HTR-8/SVneo (cell line): ENCODE measurements at regions not wholly inside any gene's neighbourhood (a gene's known extent, or its start where the extent isn't known, plus 50 kb on each side); places are given as distances from the start of the nearest gene placed in this dataset.
"Not testable (repeated sequence)": the region's sequence is repeated elsewhere in the genome, so short reads cannot be mapped to it uniquely, and the experiment has no call there.

Source experiments
- DNase-seq: peaks from one replicate; pipeline ENCODE4 v3.0.0; 2011; ENCODE audit warnings: low spot score, mixed read lengths; ENCODE audit not compliant: insufficient read length
- FAIRE-seq: peaks from 2 replicates; lab custom pipeline; 2011; peaks lifted over from hg19 to GRCh38; lab: Jason Lieb, UNC

DNA sequence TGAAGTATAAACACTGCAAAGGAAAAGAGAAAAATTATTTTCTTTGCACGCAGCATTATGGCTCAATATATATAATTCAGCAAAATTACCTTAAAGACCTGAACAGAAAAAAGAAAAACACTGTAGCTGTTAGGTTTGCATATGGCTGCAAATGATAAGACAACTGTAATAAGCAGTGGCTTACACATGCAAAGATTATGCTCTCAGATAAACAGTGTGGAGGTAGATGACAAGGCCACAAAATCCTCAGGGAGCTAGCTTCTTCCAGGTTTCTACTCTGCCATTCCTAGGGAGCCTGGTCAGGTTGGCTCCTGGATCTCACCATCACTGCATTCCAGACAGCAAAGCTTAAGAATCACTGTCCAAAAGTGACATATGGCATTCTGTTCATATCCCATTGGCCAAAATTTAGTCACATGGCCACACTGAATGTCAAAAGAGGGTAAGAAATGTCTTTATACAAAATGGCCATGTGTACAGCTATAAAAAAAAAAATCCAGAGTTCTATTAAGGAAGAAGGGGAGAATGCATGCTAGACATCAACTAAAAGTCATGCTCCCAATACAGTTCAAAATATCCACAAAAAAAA is 195.2 kb upstream of the SLC7A11 start:
- no peak for FAIRE-seq
- DNase-seq, result no peak

DNA sequence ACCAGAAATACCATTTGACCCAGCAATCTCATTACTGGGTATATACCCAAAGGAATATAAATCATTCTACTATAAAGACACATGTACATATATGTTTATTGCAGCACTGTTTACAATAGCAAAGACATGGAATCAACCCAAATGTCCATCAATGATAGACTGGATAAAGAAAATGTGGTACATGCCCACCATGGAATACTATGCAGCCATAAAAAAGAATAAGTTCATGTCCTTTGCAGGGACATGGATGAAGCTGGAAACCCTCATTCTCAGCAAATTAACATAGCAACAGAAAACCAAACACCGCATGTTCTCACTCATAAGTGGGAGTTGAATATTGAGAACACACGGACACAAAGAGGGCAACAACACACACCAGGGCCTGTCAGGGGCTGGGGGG is 193.6 kb upstream of the SLC7A11 start:
- not testable (repeated sequence) for FAIRE-seq, DNase-seq

DNA sequence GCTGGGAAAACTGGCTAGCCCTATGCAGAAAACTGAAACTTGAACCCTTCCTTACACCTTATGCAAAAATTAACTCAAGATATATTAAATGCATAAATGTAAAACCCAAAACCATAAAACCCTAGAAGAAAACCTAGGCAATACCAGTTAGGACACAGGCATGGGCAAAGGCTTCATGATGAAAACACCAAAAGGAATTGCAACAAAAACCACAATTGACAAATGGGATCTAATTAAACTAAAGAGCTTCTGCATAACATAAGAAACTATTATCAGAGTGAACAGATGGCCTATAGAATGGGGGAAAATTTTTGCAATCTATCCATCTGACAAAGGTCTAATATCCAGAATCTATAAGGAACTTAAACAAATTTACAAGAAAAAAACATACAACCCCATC is 192.9 kb upstream of the SLC7A11 start:
- FAIRE-seq, DNase-seq: not testable (repeated sequence)

DNA sequence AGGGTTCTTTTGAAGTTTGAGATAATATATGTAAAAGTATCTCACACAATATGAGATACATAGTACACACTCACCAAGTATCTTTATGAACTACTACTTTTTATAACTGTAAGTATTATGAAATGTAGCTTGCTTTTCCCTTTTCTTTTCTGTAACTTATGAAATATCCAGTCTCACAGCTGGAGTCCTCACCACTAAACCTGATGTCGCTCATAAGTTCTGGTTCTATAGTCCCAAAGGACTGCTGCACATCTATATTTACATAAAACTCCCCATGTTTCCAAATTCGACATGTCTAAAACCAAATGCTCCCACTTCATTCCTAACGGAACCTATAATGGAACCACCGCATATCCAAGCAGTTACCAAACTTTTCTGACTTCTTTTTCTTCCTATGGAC is 186.5 kb upstream of the SLC7A11 start:
- FAIRE-seq (no peak), DNase-seq (no peak)

DNA sequence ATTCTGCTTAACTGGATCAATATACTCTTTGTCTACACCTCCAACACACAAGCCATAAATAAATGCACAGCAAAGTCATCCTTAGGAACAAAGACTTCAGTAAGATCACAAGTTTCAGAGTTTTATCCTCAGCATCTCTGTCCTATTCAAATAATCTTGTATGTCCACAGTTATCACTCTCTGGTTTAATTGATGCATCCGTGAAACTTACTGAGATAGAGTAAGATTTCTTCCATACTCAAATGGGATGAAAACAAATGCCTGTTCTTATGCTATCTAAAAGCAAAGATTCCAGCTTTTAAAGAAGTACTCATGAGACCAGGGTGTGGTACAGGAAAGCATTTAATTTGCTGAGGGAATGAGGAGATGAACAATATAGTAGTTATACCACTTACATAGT is 184.6 kb upstream of the SLC7A11 start:
- no peak for FAIRE-seq
- DNase-seq, result no peak

DNA sequence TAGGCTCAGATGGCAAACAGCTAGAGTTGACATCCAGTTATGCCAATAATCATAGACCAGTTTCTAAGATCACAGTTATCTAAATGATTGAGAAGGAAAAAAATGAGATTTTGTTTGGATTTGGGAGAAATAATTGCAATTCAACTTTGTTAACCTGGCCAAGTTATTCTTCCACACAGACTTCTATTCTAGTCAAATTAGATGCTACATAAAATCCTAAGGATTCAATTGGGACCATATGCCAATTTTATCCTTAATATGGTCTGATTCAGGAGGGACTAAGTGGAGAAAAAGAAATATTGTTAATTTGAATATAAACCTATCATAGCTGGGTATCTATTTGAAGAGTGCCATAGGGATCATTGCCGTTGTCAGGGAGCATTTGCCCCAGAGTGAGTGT is 178.3 kb upstream of the SLC7A11 start:
- FAIRE-seq (no peak), DNase-seq (no peak)

DNA sequence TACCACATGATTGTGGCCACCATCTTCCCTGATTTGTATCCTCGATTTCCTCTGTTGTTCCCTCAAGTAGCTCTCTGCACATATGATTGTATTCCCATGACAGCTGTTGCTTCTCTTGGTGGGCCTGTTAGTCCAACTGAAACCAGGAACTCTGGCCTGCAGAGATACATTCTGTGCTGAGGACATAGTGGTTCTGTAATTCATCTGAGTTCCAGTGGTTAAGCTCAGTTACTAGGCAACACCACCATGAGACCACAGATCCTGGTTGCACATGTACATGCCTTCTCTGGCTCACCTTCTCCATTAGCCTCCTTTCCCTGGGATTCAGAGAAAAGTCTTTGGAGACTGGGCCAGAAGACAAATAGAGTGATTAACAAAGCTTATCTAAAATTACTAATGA is 172.1 kb upstream of the SLC7A11 start:
- no peak for DNase-seq
- no peak for FAIRE-seq

DNA sequence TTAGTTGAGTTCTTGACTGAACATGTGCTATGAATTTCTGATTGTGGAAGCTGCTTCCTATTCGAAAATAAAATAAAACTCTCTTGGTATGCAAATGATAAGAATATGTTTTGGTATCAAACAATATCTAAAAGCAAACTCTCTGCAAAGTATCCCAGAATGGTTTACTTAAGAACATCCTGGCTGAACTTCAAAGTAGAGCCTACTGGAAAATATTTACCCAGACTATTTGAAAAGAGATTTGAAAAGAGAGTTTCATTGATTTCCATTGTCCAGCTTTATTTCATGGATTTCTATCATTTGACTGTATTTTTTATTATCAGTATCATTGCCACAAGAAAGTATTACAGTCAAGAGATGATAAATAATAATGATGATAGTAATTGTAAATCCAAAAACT is 171.1 kb upstream of the SLC7A11 start:
- FAIRE-seq (no peak), DNase-seq (no peak)

DNA sequence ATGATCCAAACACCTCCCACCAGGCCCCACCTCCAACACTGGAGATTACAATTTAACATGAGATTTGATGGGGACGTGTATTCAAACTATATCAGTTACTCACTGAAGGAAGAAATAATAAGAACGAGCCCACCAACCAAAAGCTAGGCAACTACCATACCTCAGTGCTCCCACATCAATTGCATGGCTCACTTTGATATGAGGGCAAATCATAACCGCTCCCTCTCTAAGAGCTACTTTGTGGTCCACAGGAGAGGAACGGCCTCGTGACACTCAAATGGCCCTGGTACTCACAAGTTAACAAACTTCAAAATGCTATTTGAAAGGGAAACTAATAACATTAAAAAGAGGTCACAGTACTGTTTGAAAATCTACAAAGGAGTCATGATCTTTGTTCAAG is 170.7 kb upstream of the SLC7A11 start:
- no peak for DNase-seq
- FAIRE-seq, result no peak

DNA sequence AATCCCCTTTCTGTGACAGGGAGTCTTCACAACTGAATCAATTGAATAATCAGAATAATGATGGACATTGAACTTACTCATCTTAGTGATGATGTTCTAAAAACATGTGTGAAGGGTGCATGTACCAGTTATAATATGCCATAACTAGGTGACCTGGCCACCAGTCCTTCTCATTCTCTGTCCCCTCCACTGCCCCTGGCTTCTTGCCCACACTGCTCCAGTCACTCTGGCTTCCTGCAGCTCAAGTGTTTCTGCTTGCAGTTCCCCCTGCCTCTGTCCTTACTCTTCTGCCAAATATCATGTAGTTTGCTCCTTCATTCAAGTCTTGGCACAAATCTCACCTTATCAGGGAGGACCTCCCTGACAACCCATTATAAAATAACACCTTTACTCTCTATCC is 168.1 kb upstream of the SLC7A11 start:
- DNase-seq, result no peak
- FAIRE-seq, result no peak

DNA sequence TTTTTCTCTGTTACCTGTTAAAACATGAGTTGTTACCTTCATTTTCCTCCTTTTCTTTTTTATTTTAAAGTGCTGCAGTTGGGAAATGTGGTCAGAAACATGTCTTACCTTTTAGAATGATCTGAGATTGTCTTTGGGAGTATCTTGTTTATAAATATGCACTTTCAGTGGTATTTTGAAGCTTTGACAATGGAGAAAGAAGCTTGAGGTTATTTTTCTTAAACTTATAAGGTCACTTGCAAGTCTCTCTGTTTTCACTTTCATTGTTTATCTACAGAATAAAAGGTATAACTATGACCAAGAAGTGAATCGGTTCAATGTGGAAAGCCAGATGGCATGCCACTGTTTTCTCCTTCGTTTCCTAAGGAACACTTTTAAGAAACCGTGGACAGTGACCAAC is 167.5 kb upstream of the SLC7A11 start:
- DNase-seq, result no peak
- no peak for FAIRE-seq

DNA sequence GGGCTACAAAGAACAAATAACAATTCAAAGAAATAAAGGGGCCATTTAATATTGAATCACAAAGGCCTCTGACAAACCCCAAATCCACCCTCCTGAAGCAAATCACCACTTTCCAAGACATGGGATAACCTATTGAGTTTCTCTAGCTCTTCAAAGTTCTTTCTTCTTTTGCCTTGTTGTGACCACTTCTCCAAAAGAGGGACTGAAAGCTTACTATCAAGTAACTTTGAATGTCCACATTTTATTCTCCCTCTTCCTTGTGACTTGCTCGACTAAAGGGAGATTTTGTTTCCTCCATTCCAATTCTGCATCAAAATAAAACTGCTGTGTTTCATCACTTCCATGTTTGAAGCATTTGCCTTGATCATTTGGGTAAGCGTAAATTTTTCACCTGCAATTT is 166.6 kb upstream of the SLC7A11 start:
- FAIRE-seq (no peak), DNase-seq (no peak)

DNA sequence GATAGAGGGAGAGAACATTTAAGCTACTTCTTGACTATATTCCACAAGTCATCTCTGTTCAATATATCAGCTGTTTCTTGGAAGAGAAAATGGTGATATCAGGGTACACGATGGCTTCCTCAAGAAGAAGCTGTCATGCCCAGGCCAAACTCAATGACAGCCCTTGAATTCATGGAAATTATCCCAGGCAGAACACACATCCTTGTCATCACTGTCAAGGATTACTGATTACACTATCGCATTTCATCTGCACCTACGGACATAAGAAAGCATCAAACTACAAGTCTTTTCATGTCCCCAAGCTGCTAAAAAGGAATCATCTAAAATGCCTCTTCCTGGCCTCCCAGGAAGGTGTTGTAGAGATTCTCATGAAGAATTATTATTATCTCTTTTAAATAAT is 165.2 kb upstream of the SLC7A11 start:
- FAIRE-seq (no peak), DNase-seq (no peak)

DNA sequence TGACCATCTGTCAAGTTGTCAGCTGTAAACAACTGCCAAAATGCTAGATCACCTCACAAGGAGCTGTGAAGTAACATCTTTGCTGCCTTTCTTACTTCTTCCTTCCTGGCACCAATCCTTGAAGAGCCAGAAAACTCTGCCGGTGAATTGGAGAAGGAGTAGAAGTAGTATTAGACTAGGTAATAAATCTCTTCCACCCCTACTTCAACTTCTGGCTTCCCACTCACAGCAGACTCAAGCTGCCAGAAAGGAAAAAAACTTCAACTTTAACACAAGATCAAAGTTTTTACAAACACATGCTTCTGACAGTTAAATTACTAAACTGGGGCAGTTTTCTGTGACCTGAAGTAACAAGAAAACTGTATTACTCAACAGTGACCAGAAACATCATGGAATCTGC is 164.7 kb upstream of the SLC7A11 start:
- FAIRE-seq, result no peak
- DNase-seq, result no peak

DNA sequence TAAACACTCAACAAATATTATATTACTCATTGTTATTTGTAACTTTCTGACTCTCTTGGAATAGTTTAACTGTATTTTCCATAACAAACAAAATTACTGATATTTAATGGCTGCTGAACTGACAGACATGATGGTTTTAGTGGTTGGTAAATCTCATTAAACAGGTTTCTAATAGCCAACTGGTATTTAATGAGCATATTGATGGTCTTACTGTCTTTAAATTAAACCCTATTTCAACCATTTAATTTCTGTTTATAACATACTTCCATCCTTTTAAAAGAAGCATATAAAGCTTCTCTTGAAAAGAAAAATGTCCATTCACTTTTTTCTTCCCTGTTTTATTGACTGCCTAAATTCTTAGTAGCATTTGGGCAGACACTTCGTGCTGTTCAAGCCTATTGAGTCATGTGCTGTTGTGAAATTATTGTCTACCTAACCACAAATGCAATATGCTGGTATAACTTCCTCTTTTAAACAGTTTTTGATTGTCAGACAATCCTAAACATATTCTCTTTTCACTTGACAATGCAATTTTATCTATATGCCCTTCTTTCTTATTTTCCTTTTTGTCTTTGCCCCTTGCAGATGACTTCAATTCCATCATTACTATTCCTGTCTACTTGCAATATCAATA is 163.9 kb upstream of the SLC7A11 start:
- FAIRE-seq (no peak), DNase-seq (no peak)

DNA sequence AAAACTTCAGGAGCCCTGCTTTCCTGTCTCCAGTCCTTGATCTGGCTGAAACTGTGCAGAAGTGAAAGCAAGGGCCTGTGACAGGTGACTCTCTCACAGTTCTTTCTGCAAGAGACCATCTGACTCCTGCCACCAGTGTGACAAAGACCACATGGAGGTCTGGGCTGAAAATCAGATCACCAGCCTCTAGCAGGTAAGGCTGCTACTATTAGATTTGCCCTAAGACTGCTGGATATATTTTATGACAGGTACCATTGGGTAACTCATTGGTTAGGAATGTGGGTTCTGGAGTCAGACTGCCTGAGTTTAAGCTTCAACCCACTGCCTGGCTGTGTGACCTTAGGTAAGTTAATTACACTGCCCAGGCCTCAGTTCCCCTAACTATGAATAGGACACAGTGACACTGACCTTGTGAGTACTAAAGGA is 163.3 kb upstream of the SLC7A11 start:
- no peak for FAIRE-seq
- DNase-seq, result no peak

DNA sequence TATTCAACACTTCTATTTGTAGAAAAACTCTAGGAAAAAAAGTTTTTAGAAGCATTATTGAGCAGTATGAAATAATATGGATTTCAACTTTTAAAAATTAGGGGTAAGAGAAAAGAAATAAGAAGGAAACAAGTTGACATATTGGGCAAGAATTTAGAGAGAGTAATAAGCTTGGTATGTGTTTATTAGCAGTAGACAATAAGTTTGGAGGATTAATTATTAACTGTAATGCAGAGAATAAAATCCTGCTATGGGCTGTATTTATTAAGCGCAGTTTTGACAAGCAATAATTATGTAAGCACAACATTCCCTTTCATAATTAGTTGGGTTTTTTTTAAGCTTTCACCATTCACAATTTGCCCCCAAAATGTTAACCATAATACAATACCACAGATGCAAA is 162.7 kb upstream of the SLC7A11 start:
- DNase-seq (no peak), FAIRE-seq (no peak)

DNA sequence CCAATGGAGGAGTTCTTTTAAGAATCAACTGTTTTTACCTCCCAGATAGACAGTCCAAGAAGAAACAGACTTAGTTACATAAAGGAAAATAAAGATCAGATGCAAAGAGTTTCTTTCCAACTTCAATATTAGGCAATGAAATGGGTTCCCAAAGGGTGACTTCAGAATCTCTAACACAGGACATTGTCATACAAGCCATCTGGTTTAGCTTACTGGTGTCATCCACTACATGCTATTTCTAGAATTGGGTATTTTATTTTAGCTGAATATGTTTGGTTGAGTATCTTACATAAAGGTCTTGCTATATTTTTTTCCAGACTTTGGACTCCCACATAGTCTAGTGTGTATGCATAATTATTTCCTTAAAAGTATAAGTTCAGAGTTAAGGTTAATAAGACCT is 162.1 kb upstream of the SLC7A11 start:
- no peak for FAIRE-seq

DNA sequence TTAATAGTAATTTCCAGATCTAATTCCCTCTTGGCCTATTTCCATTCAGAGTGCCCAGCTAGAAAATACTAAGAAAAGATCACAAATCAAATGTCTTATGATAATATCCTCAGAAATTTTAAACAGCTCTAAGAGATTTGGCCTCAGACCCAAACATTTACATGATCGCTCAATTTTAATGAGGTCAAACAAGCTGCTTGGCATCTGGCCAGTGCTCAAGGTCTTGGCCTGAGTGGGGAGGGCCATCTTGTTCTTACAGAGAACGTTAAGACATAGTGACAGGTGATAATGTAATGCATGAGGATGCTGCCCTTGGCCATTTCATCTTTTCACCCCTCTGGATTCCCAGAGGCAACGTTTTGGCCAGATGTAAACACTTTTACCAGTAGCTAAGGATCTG is 159.2 kb upstream of the SLC7A11 start:
- FAIRE-seq, result no peak

More for the DNA sequence above, 162.1 kb upstream of the SLC7A11 start:
- no peak for DNase-seq

DNA sequence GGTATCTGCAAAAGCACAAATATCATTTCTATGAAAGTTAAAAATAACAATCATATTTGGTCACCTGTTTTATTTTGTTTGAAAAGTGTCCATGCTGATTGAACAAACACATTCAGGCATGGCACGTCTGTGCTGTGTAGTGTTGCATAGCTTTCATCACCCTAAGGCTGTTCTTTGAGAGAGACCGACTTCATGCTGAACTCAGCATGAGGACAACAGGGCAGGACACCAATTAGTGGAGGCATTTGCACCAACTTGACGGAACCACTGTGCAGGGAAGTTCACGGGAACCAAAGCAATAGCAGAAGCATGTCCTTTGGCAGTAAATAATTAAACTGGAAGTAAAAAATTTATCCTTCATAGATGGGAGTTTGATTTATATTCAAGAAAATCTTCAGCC is 158.4 kb upstream of the SLC7A11 start:
- FAIRE-seq (no peak), DNase-seq (no peak)

More for the DNA sequence above, 159.2 kb upstream of the SLC7A11 start:
- no peak for DNase-seq

DNA sequence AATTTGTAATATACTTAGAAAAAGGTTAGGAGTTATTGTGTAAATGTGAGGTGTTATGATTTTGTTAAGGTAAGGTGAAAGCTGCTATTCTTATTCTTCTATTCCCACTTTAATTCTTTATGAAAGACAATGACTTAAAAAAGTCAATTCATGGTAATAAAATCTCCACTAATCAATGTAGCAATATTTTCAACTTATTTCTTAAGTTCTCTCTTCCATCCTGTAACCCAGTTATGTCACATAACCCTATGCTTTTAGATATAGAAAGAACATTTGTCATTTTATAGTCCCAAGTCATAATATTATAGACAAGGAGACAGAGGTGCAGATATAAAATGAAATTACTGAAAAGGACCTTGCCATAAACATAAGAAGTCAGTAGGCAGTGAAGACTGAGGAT is 157.9 kb upstream of the SLC7A11 start:
- DNase-seq (no peak), FAIRE-seq (no peak)

DNA sequence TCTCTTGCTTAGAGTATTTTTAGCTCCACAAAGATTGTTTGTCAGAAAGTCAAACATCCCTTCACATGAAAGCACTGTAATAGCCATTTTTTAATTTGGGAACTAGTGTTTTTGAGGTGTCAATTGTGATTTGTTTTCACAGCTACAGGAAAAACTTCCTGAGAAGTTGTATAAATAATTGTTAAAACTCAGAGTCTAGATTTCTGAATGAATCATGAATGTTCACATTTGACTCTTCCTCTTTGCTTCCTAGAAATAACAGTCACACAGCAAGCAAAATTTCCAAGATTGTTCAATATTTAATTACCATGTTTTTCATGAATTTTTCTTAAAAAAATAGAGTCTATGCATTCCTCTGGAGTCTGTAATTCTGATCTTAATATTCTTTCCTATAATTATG is 156.9 kb upstream of the SLC7A11 start:
- FAIRE-seq, result no peak
- no peak for DNase-seq
